HEK293 (cell line): ENCODE measurements at regions not wholly inside any gene's neighbourhood (a gene's known extent, or its start where the extent isn't known, plus 50 kb on each side); places are given as distances from the start of the nearest gene placed in this dataset.

Experiments used
- CTCF ChIA-PET: fragments of 350-600 bp; formaldehyde crosslinking; extraction: SDS; loops from one replicate; lab custom pipeline; 2021; ENCODE audit warnings: antibody characterized with exemption; lab: Yijun Ruan, JAX
- POLR2A ChIA-PET: fragments of 300-600 bp; formaldehyde crosslinking; extraction: SDS; loops from one replicate; lab custom pipeline; 2020; ENCODE audit warnings: antibody characterized with exemption, inconsistent platforms; lab: Yijun Ruan, JAX
- H3K27ac ChIP-seq: fragments of 200-500 bp; sonication (Bioruptor generic); 2 replicates; pipeline ENCODE4 v1.5.1; 2014; ENCODE audit warnings: low read depth, low read length, control low read depth, inconsistent platforms; ENCODE audit errors: extremely low read depth
- H3K36me3 ChIP-seq, 2 experiments: fragments of 200-500 bp in 1 of 2; sonication (Bioruptor generic) in 1 of 2; 1 replicate in 1 of 2; 2 replicates in 1 of 2; pipeline ENCODE4 v1.5.1; 2014 to 2017; ENCODE audit warnings: inconsistent platforms in 2 of 2, low read length in 2 of 2; ENCODE audit not compliant: control insufficient read depth in 2 of 2, insufficient read depth in 1 of 2
- H3K4me1 ChIP-seq: fragments of 200-500 bp; sonication (Bioruptor generic); 2 replicates; pipeline ENCODE4 v1.5.1; 2014; ENCODE audit warnings: mild to moderate bottlenecking, low read length, inconsistent platforms; ENCODE audit not compliant: control insufficient read depth, insufficient read depth
- H3K4me3 ChIP-seq: 2 replicates; pipeline ENCODE4 v1.5.1; 2011; ENCODE audit warnings: low read depth, mild to moderate bottlenecking, control low read depth, low read length, moderate library complexity
- H3K9me3 ChIP-seq: fragments of 200-500 bp; sonication (Bioruptor generic); 2 replicates; pipeline ENCODE4 v1.5.1; 2014; ENCODE audit warnings: low read depth, low read length, inconsistent platforms; ENCODE audit not compliant: control insufficient read depth, insufficient read depth
- KLF7 ChIP-seq: fragments of 450-650 bp; formaldehyde crosslinking; IDR thresholded peaks from 2 replicates; pipeline ENCODE4 v1.5.1; 2016; ENCODE audit warnings: missing biosample characterization, missing genetic modification characterization, borderline replicate concordance
- MEIS1 ChIP-seq: sonication (generic); formaldehyde crosslinking; IDR thresholded peaks from 2 replicates; pipeline ENCODE4 v1.8.1; 2022; ENCODE audit warnings: missing genetic modification reagents, mild to moderate bottlenecking, borderline replicate concordance
- TCF7L2 ChIP-seq: IDR thresholded peaks from 2 replicates; pipeline ENCODE4 v1.6.1; 2011; ENCODE audit warnings: low read depth, mild to moderate bottlenecking, inconsistent platforms, low read length, moderate library complexity, borderline replicate concordance
- ZBTB1 ChIP-seq: fragments of 450-650 bp; formaldehyde crosslinking; IDR thresholded peaks from 2 replicates; pipeline ENCODE4 v1.5.1; 2016; ENCODE audit warnings: missing biosample characterization, missing genetic modification characterization
- ZFP37 ChIP-seq: fragments of 450-650 bp; formaldehyde crosslinking; IDR thresholded peaks from 2 replicates; pipeline ENCODE4 v1.5.1; 2016; ENCODE audit warnings: missing biosample characterization, missing genetic modification characterization
- ZFP69B ChIP-seq: fragments of 450-650 bp; formaldehyde crosslinking; IDR thresholded peaks from 2 replicates; pipeline ENCODE4 v1.5.1; 2016; ENCODE audit warnings: missing biosample characterization, missing genetic modification characterization
- ZNF114 ChIP-seq: fragments of 450-650 bp; formaldehyde crosslinking; IDR thresholded peaks from 2 replicates; pipeline ENCODE4 v1.5.0; 2017; ENCODE audit warnings: missing biosample characterization, missing genetic modification characterization
- ZNF184 ChIP-seq: fragments of 450-650 bp; IDR thresholded peaks from 2 replicates; pipeline ENCODE4 v1.5.1; 2018; ENCODE audit warnings: missing biosample characterization, mild to moderate bottlenecking, missing genetic modification characterization
- ZNF211 ChIP-seq: fragments of 450-650 bp; formaldehyde crosslinking; IDR thresholded peaks from 2 replicates; pipeline ENCODE4 v1.5.1; 2016; ENCODE audit warnings: low read depth, missing biosample characterization, missing genetic modification characterization
- ZNF426 ChIP-seq: fragments of 450-650 bp; formaldehyde crosslinking; IDR thresholded peaks from 2 replicates; pipeline ENCODE4 v1.5.1; 2017; ENCODE audit warnings: missing biosample characterization, missing genetic modification characterization, mild to moderate bottlenecking, inconsistent platforms, moderate library complexity
- ZNF510 ChIP-seq: fragments of 450-650 bp; formaldehyde crosslinking; IDR thresholded peaks from 2 replicates; pipeline ENCODE4 v1.5.1; 2018; ENCODE audit warnings: mild to moderate bottlenecking, missing genetic modification characterization, missing biosample characterization; ENCODE audit not compliant: insufficient replicate concordance
- ZNF548 ChIP-seq: fragments of 450-650 bp; formaldehyde crosslinking; IDR thresholded peaks from 2 replicates; pipeline ENCODE4 v1.5.1; 2016; ENCODE audit warnings: missing biosample characterization, missing genetic modification characterization
- ZNF555 ChIP-seq: fragments of 450-650 bp; formaldehyde crosslinking; conservative IDR thresholded peaks from 2 replicates; pipeline ENCODE4 v1.5.1; 2017; ENCODE audit warnings: missing biosample characterization, mild to moderate bottlenecking, missing genetic modification characterization, inconsistent platforms
- ZNF670 ChIP-seq: fragments of 450-650 bp; formaldehyde crosslinking; IDR thresholded peaks from 2 replicates; pipeline ENCODE4 v1.5.1; 2016; ENCODE audit warnings: missing biosample characterization, missing genetic modification characterization, low read depth
- ZSCAN23 ChIP-seq: fragments of 450-650 bp; formaldehyde crosslinking; IDR thresholded peaks from 2 replicates; pipeline ENCODE4 v1.5.1; 2016; ENCODE audit warnings: missing biosample characterization, missing genetic modification characterization
- TF ChIP-seq, protein P1 (sequence below): fragments of 450-650 bp; formaldehyde crosslinking; IDR thresholded peaks from 2 replicates; pipeline ENCODE4 v1.5.1; 2016; ENCODE audit warnings: missing biosample characterization, missing genetic modification characterization
- TF ChIP-seq, protein P2 (sequence below): fragments of 450-650 bp; formaldehyde crosslinking; IDR thresholded peaks from 2 replicates; pipeline ENCODE4 v1.5.1; 2016; ENCODE audit warnings: missing biosample characterization, missing genetic modification characterization
- TF ChIP-seq, protein P3 (sequence below): fragments of 450-650 bp; formaldehyde crosslinking; IDR thresholded peaks from 2 replicates; pipeline ENCODE4 v1.5.1; 2016; ENCODE audit warnings: missing biosample characterization, missing genetic modification characterization
- TF ChIP-seq, protein P4 (sequence below): fragments of 450-650 bp; formaldehyde crosslinking; IDR thresholded peaks from 2 replicates; pipeline ENCODE4 v1.5.1; 2017; ENCODE audit warnings: missing biosample characterization, missing genetic modification characterization
- TF ChIP-seq, protein P5 (sequence below): fragments of 450-650 bp; formaldehyde crosslinking; IDR thresholded peaks from 2 replicates; pipeline ENCODE4 v1.5.1; 2017; ENCODE audit warnings: missing biosample characterization, mild to moderate bottlenecking, missing genetic modification characterization, moderate library complexity
- TF ChIP-seq, protein P6 (sequence below): fragments of 450-650 bp; formaldehyde crosslinking; IDR thresholded peaks from 2 replicates; pipeline ENCODE4 v1.5.1; 2016; ENCODE audit warnings: missing biosample characterization, missing genetic modification characterization

DNA sequence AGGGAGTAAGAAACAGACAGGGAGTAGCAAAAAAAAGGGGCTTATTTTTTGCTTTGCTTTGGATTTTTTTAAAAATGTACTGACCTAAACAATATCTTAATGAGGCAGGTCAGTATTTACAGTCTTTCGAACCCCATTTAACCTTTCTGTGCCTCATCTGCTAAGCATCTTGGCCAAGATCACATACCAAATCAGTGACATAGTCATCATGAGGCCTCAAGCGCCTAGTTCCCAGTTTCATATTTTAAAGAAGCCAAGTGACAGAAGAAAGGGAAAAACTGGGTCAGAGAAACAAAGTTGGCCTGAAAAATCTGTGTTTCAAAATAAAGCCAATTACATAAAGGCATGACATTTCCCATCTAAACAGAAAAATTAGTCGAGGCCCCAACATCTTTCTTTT lies 94.6 kb upstream of the WDR44 start:
- CTCF ChIA-PET, result interaction anchor here (1.5 kb wide), 1 partner anchor 26 kb away, joined by 4 read pairs; no protein-coding TSS in a partner anchor
- Histone ChIP-seq H3K9me3 (no peaks in the 10 kb centered on the region), H3K4me3 (no peak overlapping the region), H3K36me3 (no peaks in the 10 kb centered on the region), H3K27ac (no peak overlapping the region), H3K4me1 (no peaks in the 10 kb centered on the region)
- POLR2A ChIA-PET, result no interaction called here
- TF ChIP-seq ZNF670 (tag by site-specific recombination), result no peak
- TF ChIP-seq ZSCAN23, result no peak
- TF ChIP-seq ZNF114 (tag by site-specific recombination), result no peak
- no peak for TF ChIP-seq ZNF184 (tag by site-specific recombination)
- TF ChIP-seq, protein P1, sequence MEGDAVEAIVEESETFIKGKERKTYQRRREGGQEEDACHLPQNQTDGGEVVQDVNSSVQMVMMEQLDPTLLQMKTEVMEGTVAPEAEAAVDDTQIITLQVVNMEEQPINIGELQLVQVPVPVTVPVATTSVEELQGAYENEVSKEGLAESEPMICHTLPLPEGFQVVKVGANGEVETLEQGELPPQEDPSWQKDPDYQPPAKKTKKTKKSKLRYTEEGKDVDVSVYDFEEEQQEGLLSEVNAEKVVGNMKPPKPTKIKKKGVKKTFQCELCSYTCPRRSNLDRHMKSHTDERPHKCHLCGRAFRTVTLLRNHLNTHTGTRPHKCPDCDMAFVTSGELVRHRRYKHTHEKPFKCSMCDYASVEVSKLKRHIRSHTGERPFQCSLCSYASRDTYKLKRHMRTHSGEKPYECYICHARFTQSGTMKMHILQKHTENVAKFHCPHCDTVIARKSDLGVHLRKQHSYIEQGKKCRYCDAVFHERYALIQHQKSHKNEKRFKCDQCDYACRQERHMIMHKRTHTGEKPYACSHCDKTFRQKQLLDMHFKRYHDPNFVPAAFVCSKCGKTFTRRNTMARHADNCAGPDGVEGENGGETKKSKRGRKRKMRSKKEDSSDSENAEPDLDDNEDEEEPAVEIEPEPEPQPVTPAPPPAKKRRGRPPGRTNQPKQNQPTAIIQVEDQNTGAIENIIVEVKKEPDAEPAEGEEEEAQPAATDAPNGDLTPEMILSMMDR (tag by site-specific recombination), result no peak
- no peak for TF ChIP-seq ZNF211 (tag by site-specific recombination)
- no peak for TF ChIP-seq ZFP37 (tag by site-specific recombination)
- TF ChIP-seq, protein P2, sequence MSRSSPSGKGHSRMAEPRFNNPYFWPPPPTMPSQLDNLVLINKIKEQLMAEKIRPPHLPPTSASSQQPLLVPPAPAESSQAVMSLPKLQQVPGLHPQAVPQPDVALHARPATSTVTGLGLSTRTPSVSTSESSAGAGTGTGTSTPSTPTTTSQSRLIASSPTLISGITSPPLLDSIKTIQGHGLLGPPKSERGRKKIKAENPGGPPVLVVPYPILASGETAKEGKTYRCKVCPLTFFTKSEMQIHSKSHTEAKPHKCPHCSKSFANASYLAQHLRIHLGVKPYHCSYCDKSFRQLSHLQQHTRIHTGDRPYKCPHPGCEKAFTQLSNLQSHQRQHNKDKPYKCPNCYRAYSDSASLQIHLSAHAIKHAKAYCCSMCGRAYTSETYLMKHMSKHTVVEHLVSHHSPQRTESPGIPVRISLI (tag by site-specific recombination), result no peak
- TF ChIP-seq, protein P3, sequence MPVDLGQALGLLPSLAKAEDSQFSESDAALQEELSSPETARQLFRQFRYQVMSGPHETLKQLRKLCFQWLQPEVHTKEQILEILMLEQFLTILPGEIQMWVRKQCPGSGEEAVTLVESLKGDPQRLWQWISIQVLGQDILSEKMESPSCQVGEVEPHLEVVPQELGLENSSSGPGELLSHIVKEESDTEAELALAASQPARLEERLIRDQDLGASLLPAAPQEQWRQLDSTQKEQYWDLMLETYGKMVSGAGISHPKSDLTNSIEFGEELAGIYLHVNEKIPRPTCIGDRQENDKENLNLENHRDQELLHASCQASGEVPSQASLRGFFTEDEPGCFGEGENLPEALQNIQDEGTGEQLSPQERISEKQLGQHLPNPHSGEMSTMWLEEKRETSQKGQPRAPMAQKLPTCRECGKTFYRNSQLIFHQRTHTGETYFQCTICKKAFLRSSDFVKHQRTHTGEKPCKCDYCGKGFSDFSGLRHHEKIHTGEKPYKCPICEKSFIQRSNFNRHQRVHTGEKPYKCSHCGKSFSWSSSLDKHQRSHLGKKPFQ (tag by site-specific recombination), result no peak
- TF ChIP-seq, protein P4, sequence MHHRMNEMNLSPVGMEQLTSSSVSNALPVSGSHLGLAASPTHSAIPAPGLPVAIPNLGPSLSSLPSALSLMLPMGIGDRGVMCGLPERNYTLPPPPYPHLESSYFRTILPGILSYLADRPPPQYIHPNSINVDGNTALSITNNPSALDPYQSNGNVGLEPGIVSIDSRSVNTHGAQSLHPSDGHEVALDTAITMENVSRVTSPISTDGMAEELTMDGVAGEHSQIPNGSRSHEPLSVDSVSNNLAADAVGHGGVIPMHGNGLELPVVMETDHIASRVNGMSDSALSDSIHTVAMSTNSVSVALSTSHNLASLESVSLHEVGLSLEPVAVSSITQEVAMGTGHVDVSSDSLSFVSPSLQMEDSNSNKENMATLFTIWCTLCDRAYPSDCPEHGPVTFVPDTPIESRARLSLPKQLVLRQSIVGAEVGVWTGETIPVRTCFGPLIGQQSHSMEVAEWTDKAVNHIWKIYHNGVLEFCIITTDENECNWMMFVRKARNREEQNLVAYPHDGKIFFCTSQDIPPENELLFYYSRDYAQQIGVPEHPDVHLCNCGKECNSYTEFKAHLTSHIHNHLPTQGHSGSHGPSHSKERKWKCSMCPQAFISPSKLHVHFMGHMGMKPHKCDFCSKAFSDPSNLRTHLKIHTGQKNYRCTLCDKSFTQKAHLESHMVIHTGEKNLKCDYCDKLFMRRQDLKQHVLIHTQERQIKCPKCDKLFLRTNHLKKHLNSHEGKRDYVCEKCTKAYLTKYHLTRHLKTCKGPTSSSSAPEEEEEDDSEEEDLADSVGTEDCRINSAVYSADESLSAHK (tag by site-specific recombination), result no peak
- TF ChIP-seq ZBTB1 (tag by site-specific recombination), result no peak
- TF ChIP-seq, protein P5, sequence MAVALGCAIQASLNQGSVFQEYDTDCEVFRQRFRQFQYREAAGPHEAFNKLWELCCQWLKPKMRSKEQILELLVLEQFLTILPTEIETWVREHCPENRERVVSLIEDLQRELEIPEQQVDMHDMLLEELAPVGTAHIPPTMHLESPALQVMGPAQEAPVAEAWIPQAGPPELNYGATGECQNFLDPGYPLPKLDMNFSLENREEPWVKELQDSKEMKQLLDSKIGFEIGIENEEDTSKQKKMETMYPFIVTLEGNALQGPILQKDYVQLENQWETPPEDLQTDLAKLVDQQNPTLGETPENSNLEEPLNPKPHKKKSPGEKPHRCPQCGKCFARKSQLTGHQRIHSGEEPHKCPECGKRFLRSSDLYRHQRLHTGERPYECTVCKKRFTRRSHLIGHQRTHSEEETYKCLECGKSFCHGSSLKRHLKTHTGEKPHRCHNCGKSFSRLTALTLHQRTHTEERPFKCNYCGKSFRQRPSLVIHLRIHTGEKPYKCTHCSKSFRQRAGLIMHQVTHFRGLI (tag by site-specific recombination), result no peak

DNA sequence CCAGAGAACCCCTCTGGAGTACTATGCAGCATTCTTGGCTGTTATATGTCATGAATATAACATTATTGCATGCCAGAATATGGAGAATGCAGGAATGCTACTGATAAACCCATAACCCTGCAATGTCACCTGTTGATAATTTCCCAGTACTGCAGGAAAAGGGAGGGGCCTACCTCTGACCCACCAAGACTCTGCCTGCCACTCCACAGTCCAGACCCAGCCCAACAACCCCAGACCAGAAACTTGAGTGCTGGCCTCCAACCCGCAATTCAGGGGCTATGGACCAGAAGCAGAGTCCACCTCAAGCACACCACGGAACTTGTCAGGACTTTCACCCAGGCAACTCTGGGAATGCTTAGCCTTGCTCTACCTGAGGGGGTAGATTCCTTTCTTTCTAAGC lies 92.9 kb upstream of the WDR44 start:
- no peaks in the 10 kb centered on the region for H3K36me3 ChIP-seq
- no peaks in the 10 kb centered on the region for H3K9me3 ChIP-seq
- H3K27ac ChIP-seq, result no peak overlapping the region
- POLR2A ChIA-PET, result no interaction called here
- TF ChIP-seq ZNF510 (tag by site-specific recombination) (no peak), ZNF426 (tag by site-specific recombination) (no peak), KLF7 (tag by site-specific recombination) (no peak), MEIS1 (no peak), TCF7L2 (no peak), ZFP69B (tag by site-specific recombination) (no peak), ZNF184 (tag by site-specific recombination) (no peak), ZNF555 (tag by site-specific recombination) (no peak), ZNF548 (tag by site-specific recombination) (no peak)
- TF ChIP-seq, protein P6, sequence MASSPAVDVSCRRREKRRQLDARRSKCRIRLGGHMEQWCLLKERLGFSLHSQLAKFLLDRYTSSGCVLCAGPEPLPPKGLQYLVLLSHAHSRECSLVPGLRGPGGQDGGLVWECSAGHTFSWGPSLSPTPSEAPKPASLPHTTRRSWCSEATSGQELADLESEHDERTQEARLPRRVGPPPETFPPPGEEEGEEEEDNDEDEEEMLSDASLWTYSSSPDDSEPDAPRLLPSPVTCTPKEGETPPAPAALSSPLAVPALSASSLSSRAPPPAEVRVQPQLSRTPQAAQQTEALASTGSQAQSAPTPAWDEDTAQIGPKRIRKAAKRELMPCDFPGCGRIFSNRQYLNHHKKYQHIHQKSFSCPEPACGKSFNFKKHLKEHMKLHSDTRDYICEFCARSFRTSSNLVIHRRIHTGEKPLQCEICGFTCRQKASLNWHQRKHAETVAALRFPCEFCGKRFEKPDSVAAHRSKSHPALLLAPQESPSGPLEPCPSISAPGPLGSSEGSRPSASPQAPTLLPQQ (tag by site-specific recombination), result no peak
- CTCF ChIA-PET, result interaction anchor here (0.6 to 1.5 kb wide), 5 partner anchors 22 to 260 kb away, joined by 3 to 5 read pairs (median 3); no protein-coding TSS in a partner anchor
- H3K4me1 ChIP-seq, result no peaks in the 10 kb centered on the region
- no peak overlapping the region for H3K4me3 ChIP-seq
